ENCODE measurements at regions not wholly inside any gene's neighbourhood (a gene's known extent, or its start where the extent isn't known, plus 50 kb on each side); places are given as distances from the start of the nearest gene placed in this dataset.

- ATAC-seq, result no peak
These were observed 75.0 kb upstream of the ATP2B2 start for GRCh38 chr3:10580426-10580825.

More at GRCh38 chr3:10580426-10580825, 75.0 kb upstream of the ATP2B2 start:
- DNase-seq (ENCODE audit: low spot score), result no peak
- Mint-ChIP-seq H3K9me3 (0 out of 2 replicates have a peak, but pooled peaks cover 4% of the 10 kb centered on the region), H3K4me3 (no peak overlapping the region), H3K4me1 (peaks cover 8% of the 10 kb centered on the region; the same call in 1 of the 2 replicates), H3K27ac (no peak overlapping the region), H3K36me3 (no peaks in the 10 kb centered on the region), H3K27me3 (ENCODE audit: low read depth) (no peaks in the 10 kb centered on the region)
- CTCF ChIA-PET, result no interaction called here
- POLR2A ChIA-PET, result no interaction called here
- TF ChIP-seq SMAD4 (CRISPR knock-in tag; IDR thresholded peaks at IDR 0.05) (no peak), FOXJ3 (CRISPR knock-in tag; IDR thresholded peaks at IDR 0.05; ENCODE audit: borderline replicate concordance) (no peak), ZSCAN18 (CRISPR knock-in tag; IDR thresholded peaks at IDR 0.05) (no peak), FOXK1 (CRISPR knock-in tag; IDR thresholded peaks at IDR 0.05) (no peak), FOXP1 (CRISPR knock-in tag; IDR thresholded peaks at IDR 0.05; ENCODE audit: borderline replicate concordance) (no peak), JUN (CRISPR knock-in tag; IDR thresholded peaks at IDR 0.05) (no peak), RELA (CRISPR knock-in tag; IDR thresholded peaks at IDR 0.05; ENCODE audit: borderline replicate concordance) (no peak), GABPB1 (CRISPR knock-in tag; IDR thresholded peaks at IDR 0.05) (no peak), NFATC4 (CRISPR knock-in tag; IDR thresholded peaks at IDR 0.05) (no peak), NR2C2 (CRISPR knock-in tag; IDR thresholded peaks at IDR 0.05) (no peak), IRF2 (CRISPR knock-in tag; IDR thresholded peaks at IDR 0.05; ENCODE audit: borderline replicate concordance, low read depth) (no peak), IRF1 (CRISPR knock-in tag; IDR thresholded peaks at IDR 0.05) (no peak), ZMAT4 (CRISPR knock-in tag; IDR thresholded peaks at IDR 0.05) (no peak), E2F4 (CRISPR knock-in tag; IDR thresholded peaks at IDR 0.05; ENCODE audit: borderline replicate concordance, low read depth) (no peak)
- TF ChIP-seq, protein P1, sequence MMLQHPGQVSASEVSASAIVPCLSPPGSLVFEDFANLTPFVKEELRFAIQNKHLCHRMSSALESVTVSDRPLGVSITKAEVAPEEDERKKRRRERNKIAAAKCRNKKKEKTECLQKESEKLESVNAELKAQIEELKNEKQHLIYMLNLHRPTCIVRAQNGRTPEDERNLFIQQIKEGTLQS (CRISPR knock-in tag; conservative IDR thresholded peaks at IDR 0.05), result no peak
- TF ChIP-seq, protein P2, sequence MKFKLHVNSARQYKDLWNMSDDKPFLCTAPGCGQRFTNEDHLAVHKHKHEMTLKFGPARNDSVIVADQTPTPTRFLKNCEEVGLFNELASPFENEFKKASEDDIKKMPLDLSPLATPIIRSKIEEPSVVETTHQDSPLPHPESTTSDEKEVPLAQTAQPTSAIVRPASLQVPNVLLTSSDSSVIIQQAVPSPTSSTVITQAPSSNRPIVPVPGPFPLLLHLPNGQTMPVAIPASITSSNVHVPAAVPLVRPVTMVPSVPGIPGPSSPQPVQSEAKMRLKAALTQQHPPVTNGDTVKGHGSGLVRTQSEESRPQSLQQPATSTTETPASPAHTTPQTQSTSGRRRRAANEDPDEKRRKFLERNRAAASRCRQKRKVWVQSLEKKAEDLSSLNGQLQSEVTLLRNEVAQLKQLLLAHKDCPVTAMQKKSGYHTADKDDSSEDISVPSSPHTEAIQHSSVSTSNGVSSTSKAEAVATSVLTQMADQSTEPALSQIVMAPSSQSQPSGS (CRISPR knock-in tag; IDR thresholded peaks at IDR 0.05; ENCODE audit: borderline replicate concordance, low read depth), result no peak
- TF ChIP-seq, protein P3, sequence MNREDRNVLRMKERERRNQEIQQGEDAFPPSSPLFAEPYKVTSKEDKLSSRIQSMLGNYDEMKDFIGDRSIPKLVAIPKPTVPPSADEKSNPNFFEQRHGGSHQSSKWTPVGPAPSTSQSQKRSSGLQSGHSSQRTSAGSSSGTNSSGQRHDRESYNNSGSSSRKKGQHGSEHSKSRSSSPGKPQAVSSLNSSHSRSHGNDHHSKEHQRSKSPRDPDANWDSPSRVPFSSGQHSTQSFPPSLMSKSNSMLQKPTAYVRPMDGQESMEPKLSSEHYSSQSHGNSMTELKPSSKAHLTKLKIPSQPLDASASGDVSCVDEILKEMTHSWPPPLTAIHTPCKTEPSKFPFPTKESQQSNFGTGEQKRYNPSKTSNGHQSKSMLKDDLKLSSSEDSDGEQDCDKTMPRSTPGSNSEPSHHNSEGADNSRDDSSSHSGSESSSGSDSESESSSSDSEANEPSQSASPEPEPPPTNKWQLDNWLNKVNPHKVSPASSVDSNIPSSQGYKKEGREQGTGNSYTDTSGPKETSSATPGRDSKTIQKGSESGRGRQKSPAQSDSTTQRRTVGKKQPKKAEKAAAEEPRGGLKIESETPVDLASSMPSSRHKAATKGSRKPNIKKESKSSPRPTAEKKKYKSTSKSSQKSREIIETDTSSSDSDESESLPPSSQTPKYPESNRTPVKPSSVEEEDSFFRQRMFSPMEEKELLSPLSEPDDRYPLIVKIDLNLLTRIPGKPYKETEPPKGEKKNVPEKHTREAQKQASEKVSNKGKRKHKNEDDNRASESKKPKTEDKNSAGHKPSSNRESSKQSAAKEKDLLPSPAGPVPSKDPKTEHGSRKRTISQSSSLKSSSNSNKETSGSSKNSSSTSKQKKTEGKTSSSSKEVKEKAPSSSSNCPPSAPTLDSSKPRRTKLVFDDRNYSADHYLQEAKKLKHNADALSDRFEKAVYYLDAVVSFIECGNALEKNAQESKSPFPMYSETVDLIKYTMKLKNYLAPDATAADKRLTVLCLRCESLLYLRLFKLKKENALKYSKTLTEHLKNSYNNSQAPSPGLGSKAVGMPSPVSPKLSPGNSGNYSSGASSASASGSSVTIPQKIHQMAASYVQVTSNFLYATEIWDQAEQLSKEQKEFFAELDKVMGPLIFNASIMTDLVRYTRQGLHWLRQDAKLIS (CRISPR knock-in tag; IDR thresholded peaks at IDR 0.05; ENCODE audit: borderline replicate concordance), result no peak
- TF ChIP-seq, protein P4, sequence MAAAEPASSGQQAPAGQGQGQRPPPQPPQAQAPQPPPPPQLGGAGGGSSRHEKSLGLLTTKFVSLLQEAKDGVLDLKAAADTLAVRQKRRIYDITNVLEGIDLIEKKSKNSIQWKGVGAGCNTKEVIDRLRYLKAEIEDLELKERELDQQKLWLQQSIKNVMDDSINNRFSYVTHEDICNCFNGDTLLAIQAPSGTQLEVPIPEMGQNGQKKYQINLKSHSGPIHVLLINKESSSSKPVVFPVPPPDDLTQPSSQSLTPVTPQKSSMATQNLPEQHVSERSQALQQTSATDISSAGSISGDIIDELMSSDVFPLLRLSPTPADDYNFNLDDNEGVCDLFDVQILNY (CRISPR knock-in tag; IDR thresholded peaks at IDR 0.05), result no peak
- TF ChIP-seq, protein P5, sequence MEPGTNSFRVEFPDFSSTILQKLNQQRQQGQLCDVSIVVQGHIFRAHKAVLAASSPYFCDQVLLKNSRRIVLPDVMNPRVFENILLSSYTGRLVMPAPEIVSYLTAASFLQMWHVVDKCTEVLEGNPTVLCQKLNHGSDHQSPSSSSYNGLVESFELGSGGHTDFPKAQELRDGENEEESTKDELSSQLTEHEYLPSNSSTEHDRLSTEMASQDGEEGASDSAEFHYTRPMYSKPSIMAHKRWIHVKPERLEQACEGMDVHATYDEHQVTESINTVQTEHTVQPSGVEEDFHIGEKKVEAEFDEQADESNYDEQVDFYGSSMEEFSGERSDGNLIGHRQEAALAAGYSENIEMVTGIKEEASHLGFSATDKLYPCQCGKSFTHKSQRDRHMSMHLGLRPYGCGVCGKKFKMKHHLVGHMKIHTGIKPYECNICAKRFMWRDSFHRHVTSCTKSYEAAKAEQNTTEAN (CRISPR knock-in tag; IDR thresholded peaks at IDR 0.05), result no peak
